ENCODE measurements at regions not wholly inside any gene's neighbourhood (a gene's known extent, or its start where the extent isn't known, plus 50 kb on each side); places are given as distances from the start of the nearest gene placed in this dataset.
"Not testable (repeated sequence)": the region's sequence is repeated elsewhere in the genome, so short reads cannot be mapped to it uniquely, and the experiment has no call there.

DNA sequence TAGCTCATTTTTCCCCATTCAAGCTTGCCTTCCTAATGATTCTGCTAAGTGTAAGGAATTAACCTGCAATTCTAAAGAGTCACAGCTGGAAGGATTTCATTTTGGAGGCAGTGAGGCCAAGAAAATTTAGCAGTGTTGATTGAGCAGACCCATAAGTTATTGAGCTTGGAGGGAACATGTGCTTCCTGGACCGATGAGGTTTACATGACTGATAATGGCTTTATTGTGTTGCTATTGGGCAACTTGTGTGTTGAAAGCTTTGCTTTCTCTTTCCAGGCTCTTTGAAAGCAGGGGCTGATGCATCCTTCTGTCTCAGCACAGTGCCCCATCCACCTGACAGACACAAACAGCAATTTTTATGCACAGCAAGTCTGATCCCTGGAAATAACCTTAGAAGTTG, 398.9 kb upstream of the PCSK5 start:
- ATAC-seq = no peak
- no peak for TF ChIP-seq SNAI2 (CRISPR knock-in tag; IDR thresholded peaks at IDR 0.05)
- no peak for TF ChIP-seq ZNF70 (CRISPR knock-in tag; IDR thresholded peaks at IDR 0.05)
- TF ChIP-seq, protein P1, sequence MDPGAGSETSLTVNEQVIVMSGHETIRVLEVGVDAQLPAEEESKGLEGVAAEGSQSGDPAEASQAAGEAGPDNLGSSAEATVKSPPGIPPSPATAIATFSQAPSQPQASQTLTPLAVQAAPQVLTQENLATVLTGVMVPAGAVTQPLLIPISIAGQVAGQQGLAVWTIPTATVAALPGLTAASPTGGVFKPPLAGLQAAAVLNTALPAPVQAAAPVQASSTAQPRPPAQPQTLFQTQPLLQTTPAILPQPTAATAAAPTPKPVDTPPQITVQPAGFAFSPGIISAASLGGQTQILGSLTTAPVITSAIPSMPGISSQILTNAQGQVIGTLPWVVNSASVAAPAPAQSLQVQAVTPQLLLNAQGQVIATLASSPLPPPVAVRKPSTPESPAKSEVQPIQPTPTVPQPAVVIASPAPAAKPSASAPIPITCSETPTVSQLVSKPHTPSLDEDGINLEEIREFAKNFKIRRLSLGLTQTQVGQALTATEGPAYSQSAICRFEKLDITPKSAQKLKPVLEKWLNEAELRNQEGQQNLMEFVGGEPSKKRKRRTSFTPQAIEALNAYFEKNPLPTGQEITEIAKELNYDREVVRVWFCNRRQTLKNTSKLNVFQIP (CRISPR knock-in tag; IDR thresholded peaks at IDR 0.05; ENCODE audit: borderline replicate concordance, low read depth) = no peak
- TF ChIP-seq GLIS3 (CRISPR knock-in tag; IDR thresholded peaks at IDR 0.05) = no peak

DNA sequence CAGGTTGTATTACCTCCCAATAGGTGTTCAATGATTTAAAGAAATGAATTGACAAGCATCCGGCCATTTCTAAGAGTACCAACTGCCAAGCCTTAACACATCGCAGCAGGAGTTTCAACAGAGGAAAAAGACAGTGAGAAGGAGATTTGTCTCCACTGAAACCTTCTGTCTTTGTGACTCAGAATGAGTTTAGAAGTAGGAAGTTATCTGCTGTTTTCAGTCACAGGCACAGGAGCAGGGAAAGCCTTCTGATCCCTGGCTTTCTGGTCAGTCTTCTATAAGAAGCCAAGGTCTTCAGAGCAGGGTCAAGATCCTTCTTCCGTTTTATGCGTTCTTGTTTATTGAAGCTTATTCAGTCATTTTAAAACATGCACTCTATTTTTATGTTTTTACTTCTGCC, 390.7 kb upstream of the PCSK5 start:
- TF ChIP-seq OSR1 (CRISPR knock-in tag; IDR thresholded peaks at IDR 0.05) (no peak), ZC3H10 (CRISPR knock-in tag; IDR thresholded peaks at IDR 0.05) (no peak), PPARA (CRISPR knock-in tag; IDR thresholded peaks at IDR 0.05; ENCODE audit: borderline replicate concordance) (no peak), ZNF565 (CRISPR knock-in tag; conservative IDR thresholded peaks at IDR 0.05; ENCODE audit: low read depth) (no peak), ZFP30 (CRISPR knock-in tag; IDR thresholded peaks at IDR 0.05) (no peak), ISL1 (CRISPR knock-in tag; IDR thresholded peaks at IDR 0.05) (no peak), ESRRG (CRISPR knock-in tag; IDR thresholded peaks at IDR 0.05) (no peak), ZNF8 (CRISPR knock-in tag; IDR thresholded peaks at IDR 0.05) (no peak), ZNF70 (CRISPR knock-in tag; IDR thresholded peaks at IDR 0.05) (no peak)
- TF ChIP-seq, protein P2, sequence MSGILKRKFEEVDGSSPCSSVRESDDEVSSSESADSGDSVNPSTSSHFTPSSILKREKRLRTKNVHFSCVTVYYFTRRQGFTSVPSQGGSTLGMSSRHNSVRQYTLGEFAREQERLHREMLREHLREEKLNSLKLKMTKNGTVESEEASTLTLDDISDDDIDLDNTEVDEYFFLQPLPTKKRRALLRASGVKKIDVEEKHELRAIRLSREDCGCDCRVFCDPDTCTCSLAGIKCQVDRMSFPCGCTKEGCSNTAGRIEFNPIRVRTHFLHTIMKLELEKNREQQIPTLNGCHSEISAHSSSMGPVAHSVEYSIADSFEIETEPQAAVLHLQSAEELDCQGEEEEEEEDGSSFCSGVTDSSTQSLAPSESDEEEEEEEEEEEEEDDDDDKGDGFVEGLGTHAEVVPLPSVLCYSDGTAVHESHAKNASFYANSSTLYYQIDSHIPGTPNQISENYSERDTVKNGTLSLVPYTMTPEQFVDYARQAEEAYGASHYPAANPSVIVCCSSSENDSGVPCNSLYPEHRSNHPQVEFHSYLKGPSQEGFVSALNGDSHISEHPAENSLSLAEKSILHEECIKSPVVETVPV (CRISPR knock-in tag; IDR thresholded peaks at IDR 0.05) = no peak
- TF ChIP-seq, protein P1 (CRISPR knock-in tag; IDR thresholded peaks at IDR 0.05; ENCODE audit: borderline replicate concordance, low read depth) = no peak
- TF ChIP-seq, protein P3, sequence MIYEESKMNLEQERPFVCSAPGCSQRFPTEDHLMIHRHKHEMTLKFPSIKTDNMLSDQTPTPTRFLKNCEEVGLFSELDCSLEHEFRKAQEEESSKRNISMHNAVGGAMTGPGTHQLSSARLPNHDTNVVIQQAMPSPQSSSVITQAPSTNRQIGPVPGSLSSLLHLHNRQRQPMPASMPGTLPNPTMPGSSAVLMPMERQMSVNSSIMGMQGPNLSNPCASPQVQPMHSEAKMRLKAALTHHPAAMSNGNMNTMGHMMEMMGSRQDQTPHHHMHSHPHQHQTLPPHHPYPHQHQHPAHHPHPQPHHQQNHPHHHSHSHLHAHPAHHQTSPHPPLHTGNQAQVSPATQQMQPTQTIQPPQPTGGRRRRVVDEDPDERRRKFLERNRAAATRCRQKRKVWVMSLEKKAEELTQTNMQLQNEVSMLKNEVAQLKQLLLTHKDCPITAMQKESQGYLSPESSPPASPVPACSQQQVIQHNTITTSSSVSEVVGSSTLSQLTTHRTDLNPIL (CRISPR knock-in tag; IDR thresholded peaks at IDR 0.05; ENCODE audit: low read depth) = no peak
- ATAC-seq = no peak

DNA sequence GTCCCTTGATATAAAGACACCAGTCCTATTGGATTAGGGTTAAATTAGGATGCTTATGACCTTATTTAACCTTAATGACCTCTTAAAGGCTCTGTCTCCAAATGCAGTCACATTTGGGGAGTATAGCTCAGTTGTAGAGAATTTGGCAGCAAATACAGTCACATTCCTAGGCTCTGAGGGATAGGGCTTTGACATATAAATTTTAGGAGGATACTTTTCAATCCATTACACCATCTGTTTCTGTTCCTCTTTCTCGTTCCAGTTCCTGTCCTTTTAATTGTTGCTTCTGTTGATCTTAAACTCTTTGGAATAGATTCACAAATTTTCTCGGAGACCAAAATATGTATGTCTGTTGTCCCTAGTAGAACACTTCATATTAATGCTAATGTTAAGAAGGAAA, 390.0 kb upstream of the PCSK5 start:
- no peak for ATAC-seq
- TF ChIP-seq TCF4 (CRISPR knock-in tag; IDR thresholded peaks at IDR 0.05; ENCODE audit: borderline replicate concordance) = no peak
- no peak for TF ChIP-seq ZFP30 (CRISPR knock-in tag; IDR thresholded peaks at IDR 0.05)
- no peak for TF ChIP-seq ZNF8 (CRISPR knock-in tag; IDR thresholded peaks at IDR 0.05)
- TF ChIP-seq ZNF70 (CRISPR knock-in tag; IDR thresholded peaks at IDR 0.05) = no peak
- TF ChIP-seq ISL1 (CRISPR knock-in tag; IDR thresholded peaks at IDR 0.05) = no peak
- TF ChIP-seq, protein P3 (CRISPR knock-in tag; IDR thresholded peaks at IDR 0.05; ENCODE audit: low read depth) = no peak
- TF ChIP-seq TOX (CRISPR knock-in tag; IDR thresholded peaks at IDR 0.05; ENCODE audit: borderline replicate concordance) = no peak
- no peak for TF ChIP-seq BACH2 (CRISPR knock-in tag; IDR thresholded peaks at IDR 0.05; ENCODE audit: borderline replicate concordance)
- TF ChIP-seq, protein P4, sequence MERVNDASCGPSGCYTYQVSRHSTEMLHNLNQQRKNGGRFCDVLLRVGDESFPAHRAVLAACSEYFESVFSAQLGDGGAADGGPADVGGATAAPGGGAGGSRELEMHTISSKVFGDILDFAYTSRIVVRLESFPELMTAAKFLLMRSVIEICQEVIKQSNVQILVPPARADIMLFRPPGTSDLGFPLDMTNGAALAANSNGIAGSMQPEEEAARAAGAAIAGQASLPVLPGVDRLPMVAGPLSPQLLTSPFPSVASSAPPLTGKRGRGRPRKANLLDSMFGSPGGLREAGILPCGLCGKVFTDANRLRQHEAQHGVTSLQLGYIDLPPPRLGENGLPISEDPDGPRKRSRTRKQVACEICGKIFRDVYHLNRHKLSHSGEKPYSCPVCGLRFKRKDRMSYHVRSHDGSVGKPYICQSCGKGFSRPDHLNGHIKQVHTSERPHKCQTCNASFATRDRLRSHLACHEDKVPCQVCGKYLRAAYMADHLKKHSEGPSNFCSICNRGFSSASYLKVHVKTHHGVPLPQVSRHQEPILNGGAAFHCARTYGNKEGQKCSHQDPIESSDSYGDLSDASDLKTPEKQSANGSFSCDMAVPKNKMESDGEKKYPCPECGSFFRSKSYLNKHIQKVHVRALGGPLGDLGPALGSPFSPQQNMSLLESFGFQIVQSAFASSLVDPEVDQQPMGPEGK (CRISPR knock-in tag; IDR thresholded peaks at IDR 0.05; ENCODE audit: borderline replicate concordance) = no peak
- no peak for TF ChIP-seq CSDC2 (CRISPR knock-in tag; IDR thresholded peaks at IDR 0.05)
- TF ChIP-seq, protein P5, sequence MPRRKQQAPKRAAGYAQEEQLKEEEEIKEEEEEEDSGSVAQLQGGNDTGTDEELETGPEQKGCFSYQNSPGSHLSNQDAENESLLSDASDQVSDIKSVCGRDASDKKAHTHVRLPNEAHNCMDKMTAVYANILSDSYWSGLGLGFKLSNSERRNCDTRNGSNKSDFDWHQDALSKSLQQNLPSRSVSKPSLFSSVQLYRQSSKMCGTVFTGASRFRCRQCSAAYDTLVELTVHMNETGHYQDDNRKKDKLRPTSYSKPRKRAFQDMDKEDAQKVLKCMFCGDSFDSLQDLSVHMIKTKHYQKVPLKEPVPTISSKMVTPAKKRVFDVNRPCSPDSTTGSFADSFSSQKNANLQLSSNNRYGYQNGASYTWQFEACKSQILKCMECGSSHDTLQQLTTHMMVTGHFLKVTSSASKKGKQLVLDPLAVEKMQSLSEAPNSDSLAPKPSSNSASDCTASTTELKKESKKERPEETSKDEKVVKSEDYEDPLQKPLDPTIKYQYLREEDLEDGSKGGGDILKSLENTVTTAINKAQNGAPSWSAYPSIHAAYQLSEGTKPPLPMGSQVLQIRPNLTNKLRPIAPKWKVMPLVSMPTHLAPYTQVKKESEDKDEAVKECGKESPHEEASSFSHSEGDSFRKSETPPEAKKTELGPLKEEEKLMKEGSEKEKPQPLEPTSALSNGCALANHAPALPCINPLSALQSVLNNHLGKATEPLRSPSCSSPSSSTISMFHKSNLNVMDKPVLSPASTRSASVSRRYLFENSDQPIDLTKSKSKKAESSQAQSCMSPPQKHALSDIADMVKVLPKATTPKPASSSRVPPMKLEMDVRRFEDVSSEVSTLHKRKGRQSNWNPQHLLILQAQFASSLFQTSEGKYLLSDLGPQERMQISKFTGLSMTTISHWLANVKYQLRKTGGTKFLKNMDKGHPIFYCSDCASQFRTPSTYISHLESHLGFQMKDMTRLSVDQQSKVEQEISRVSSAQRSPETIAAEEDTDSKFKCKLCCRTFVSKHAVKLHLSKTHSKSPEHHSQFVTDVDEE (CRISPR knock-in tag; IDR thresholded peaks at IDR 0.05) = no peak
- no peak for TF ChIP-seq ESRRG (CRISPR knock-in tag; IDR thresholded peaks at IDR 0.05)
- no peak for TF ChIP-seq PPARA (CRISPR knock-in tag; IDR thresholded peaks at IDR 0.05; ENCODE audit: borderline replicate concordance)

DNA sequence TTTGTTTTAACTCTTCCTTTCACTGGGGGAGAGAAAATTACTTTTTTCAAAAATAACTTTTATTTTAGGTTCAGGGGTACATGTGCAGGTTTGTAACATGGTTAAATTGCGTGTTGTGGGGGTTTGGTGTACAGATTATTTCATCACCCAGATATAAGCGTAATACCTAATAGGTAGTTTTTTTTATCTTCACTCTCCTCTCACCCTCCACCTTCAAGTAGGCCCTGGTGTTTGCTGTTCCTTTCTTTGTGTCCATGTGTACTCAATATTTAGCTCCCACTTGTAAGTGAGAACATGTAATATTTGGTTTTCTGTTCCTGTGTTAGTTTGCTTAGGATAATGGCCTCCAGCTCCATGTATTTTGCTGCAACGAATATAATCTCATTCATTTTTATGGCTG, 389.5 kb upstream of the PCSK5 start:
- not testable (repeated sequence) for ATAC-seq

All from SK-N-SH treated with all-trans-retinoic acid at 6 μM for 48 hours (cell line).